DMS 273 (cell line): ENCODE measurements at regions not wholly inside any gene's neighbourhood (a gene's known extent, or its start where the extent isn't known, plus 50 kb on each side); places are given as distances from the start of the nearest gene placed in this dataset.

Experiments
- DNase-seq: peaks from one replicate; lab custom pipeline; 2025; ENCODE audit not compliant: unreplicated experiment; lab: John Stamatoyannopoulos, UW

DNA sequence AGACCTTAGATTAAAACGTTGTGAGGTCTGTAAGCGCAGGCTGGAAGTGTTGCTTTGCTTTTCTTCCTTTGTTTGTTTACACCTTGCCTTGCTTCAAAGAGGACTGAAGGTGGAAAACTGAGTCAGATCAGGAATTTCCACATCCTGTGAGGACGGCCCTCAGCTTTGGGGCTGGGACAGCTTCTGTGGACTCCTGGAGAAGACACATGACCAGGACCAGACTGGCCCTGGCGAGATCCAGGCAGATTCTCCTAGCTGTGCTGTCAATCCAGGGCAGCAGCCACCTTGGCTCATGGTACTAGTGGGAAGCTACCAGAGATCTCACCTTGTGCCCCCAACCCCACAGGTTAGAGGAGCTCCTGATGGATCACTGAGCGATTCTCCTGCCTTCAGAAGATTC, 1461.9 kb downstream of the TBC1D22A start:
- DNase-seq, result no peak

DNA sequence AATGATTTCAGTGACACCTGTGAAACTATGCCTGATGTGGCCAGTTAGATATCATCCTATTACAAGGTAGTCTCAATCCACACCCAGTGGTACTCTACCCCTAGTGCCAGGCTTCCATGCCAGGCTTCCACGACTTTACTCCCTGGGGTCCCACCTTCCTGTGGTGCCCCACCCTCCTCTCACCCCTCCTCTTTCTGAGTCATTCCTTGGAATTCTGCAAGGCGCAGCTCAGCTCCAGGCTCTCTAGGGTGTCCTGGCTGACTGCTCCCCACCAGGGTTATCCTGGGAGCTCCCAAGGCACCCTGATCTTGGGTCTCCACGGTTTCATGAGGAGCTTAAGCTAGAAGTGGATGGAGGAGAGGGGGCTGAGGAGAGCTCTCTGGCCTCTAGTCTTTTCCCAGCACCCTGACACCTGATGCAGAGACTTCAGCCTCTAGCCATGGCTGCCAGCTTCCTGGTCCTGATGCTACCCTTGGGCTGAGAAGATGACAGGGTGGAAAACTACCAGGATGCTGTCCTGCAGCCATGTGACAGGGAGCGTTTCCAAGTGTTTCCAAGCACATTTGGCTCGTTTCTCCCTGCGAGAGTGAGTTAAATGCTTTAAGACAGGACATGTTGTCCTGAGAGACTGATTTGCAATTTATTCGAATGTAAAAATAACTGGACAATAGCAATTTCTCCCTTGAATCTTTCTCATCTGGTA, 1461.2 kb downstream of the TBC1D22A start:
- no peak for DNase-seq

DNA sequence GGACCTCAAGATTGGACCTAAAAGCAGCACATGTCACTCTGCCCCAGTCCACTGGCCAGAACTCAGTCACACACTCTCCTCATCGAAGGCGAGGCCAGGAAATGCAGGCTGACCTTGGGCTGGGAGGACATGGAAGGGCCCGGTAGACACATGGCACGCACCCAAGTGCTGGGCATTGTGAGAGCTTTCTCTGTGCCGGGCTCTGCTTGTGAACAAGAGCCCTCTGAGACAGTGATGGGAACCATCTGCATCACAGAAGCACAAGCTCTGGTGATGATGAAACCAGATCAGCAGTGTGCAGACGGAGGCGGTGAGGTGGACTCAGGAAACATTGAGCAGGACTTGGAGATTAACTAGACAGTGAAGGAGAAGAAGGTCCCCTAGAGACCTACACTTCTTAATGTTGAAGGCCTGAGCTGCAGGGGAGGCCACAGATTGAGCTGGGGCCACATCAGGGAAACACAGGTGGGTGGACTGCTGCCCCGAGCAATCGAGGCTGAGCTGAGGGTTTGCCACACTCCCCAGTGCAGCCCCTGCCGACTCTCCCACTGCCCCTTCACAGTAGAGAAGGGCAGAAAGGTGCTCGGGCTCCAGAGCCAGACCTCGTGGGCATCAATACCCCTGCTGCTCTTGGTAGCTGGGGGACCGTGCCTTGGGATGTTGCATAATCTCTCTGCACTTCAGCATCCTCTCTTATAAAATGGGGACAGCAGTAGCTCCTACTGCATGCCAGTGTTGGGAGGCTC, 1460.5 kb downstream of the TBC1D22A start:
- DNase-seq, result no peak

DNA sequence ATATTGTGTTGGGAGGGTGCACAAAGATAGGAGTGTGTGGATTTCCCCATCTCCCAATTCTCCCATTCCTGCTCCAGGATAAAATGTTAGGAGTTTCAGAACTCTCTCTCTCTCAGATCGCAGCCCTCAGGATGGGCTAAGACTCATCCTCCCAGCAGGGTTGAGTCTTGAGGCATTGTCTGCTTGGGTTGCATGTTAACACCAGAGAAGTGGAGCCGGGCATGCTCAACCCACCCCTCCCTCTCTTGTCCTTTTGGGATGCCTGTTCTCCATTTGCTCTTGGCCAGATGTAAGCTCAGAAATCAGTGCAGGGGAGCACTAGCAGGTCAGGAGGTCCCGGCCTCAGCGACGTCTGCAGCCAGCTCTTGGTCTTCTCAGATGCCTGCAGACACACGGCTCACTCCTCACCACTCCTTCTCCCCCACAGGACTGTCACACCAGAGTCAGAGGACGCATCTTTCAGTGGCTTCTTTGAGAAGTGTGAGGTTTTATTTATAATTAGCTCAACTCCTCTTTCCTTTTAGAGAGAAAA, 1456.5 kb downstream of the TBC1D22A start:
- DNase-seq, result no peak

DNA sequence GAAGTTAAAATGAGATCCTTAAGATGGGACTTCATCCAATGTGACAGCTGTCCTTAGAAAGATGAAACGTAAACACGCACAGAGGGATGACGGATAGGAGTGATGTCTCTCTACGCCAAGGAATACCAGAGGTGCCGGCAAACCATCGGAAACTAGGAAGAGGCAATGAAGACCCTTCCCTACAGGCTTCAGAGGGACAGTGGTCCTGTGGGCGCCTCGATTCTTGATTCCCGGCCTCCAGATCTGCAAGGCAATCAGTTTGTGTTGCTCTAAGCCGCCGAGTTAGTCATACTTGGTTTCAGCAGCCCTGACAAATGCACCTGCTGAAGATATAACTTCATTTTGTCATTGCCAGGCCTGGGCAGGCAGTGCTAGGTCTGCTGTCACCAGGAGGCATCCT, 1455.1 kb downstream of the TBC1D22A start:
- no peak for DNase-seq

DNA sequence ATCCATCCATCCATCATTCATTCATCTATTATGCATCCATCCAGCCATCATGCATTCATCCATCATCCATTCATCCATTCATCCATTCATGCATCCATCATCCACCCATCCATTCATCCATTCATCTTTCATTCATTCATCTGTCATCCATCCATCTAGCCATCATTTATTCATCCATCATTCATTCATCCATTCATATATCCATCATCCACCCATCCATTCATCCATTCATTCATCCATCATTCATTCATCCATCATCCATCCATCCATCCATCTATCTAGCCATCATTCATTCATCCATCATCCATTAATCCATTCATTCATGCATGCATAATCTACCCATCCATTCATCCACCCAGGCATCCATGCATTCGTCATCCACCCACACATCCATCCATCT, 1450.3 kb downstream of the TBC1D22A start:
- DNase-seq, result no peak

DNA sequence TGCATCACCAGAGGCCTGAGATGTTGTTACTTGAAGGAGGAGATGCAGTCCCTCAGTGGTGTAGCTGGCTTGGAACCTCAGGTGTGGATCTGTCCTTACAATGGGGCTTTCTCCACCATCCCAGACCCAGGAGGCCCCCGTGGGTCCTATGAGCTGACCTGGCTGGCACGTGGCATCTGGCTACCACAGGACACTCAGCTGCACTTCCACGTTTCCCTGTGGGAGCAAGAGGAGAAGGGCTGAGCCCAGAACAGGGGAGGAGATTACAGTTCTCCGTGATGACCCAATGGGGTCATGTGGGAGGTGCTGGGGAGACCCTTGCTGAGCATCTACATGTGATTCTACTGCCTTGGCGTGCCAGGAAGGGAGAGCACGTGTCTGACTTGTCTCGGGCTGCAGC, 1448.4 kb downstream of the TBC1D22A start:
- no peak for DNase-seq

DNA sequence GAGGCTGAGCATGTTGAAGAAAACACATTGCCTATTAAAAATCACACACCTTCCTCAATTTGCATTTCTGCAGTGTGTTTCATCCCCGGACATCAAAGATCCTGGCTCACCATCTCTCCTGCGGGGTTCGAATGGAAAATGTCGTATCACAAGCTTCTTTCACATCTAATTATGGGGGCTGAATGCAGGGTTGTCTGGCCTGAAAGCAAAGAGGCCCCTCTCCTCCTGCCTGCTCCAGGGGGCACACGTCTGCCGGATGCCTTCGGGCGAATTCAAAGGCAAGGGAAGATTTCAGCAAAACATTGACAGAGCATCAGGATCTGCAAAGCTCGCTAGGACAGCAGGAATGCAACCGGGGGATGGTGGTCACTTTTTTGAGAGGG, 1447.7 kb downstream of the TBC1D22A start:
- DNase-seq, result no peak

DNA sequence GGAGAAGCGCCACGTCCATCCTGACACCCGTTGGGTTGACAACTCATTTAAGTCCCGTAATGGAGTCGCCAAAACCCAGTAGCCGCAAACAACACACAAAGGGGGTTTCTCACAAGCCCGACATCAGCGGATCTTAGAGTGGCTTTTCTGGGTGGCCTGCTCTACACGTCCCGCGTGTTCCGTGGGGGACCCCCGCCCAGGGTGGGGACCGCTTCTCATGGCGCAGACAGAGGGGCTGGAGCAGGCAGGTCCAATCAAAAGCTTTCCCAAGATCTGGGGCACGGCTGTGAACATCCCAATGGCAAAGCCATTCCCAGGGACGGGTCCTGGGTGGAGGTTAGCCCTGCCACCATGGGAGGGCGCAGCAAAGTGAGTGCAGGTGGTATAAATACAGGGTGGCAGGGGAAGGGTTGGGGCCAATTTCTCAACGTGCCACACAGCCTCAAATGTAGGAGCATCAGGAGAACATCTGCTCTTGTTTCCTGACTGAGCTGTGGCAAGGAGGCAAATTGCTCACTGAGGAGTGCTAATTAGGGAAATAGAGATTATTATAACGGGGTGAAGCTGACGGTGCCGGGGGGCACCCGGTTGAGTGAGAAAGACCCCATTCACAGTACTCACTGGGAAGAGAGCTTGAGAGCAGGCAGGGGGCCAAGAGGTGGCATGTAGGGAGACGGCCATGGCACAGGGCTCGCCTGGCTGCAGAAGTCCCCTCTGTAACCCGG, 1447.2 kb downstream of the TBC1D22A start:
- DNase-seq, result no peak

DNA sequence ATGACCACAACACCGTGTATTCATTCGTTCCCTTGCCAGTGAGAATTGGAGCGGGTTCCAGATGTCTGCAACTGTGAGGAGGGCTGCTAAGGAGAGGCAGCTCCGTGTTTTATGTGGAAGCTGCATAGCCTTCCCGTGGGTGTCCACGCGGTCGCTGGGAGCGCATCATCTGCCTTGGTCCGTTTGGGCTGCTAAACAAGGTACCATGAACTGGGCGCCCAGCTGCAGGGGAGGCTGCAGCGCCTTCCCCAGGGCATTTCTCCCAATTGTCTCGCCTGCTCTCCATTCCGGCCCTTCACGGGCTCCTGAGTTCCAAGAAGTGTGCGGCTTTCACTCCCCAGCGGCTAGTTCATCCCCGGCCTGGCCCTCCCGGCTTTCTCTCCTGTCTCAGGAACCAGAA, 1446.4 kb downstream of the TBC1D22A start:
- no peak for DNase-seq

DNA sequence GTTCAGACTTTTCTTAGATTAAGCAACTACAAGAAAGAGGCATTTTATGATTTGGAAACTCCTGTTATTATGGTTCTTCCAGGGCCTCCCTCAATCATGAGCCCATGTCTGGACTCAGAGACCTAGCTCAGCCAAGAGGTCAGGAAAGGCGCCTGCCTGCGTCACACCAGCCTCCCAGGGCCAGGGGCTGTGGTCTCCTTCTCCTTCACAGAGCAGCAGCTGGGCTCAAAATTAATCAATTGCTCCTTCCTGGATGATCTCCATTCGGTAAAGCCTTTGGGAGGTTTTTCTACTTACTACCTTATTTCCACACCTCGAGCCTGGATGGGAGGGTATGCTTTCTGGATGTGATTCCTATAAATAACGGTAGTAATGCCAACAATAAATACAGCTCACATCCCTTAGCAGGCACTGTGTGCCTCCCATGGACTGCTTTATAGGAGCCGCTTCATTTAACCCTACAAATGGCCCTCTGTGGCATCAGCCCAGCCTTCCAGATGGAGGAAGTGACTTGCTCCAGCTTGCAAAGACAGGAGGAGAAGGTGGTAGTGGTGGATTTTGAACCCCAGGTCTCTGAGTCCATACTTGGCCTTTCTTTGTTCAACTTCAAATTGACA, 1445.6 kb downstream of the TBC1D22A start:
- no peak for DNase-seq

DNA sequence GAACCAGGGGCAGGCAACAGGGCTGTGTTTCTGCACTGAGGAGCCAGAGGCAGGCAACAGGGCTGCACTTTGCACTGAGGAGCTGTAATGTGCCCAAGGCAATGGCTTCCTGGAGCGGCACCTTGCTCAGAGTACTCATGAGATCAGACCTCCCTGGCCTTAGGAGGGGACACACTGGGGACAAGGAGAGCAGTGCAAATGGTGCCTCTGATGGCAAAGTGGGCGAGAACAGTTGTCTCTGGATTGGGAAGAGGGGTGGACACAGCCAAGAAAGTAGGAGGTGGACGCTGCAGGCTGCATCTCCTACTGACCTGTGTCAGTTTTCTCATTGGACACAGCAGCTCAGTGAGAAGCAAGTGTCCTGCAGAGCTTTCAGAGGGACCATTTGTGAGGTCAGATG, 1443.3 kb downstream of the TBC1D22A start:
- no peak for DNase-seq

DNA sequence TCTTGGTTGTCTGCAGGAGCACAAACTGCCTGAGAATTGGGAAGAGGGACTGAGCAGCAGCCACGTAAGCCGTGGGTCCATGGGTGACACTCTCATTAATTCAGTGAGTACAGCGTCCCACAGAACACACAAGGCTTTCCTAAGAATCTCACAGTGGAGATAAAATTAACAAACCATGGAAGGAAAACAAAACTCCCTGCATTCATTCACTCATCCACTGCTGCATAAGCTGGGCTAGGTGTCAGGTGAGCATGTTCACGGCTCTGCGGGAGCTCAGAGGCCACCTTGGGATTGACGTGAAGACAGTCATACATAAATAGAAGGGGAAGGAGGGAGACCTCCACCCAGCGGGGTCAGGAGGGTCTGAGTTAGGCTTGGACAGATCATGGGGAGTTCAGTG, 1442.7 kb downstream of the TBC1D22A start:
- no peak for DNase-seq

DNA sequence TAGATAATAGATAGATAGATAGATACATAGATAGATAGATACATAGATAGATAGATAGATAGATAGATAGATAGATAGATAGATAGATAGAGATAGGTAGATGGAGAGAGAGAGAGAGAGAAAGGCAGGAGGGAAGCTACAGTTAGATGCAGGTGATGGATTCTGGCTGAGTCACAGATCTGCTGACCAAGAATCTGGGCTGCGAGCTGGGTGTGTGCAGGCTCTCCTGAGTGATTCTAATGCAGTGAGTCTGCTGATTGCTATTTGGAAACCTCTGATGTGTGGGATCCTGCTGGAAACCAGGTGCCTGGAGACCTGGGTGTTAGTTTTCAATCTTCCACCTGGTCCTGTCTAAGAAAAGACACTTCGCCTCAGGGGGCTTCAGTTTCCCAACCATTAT, 1441.8 kb downstream of the TBC1D22A start:
- no peak for DNase-seq

DNA sequence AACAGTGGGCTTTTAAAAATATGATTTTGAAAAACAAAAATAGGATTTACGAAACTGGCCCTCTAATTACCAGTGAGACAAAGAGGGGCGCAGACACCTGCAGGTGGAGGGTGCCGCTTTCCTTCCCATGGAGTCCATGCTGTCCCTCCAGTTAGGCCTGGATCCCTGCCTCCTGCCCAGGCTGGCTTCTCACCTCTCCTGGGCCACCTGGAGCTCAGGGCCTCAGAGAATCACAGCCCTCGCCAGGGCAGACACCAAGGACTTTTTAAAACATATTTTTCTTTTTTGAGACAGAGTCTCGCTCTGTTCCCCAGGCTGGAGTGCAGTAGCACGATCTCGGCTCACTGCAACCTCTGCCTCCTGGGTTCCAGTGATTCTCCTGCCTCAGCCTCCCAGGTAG, 1437.2 kb downstream of the TBC1D22A start:
- DNase-seq, result no peak

DNA sequence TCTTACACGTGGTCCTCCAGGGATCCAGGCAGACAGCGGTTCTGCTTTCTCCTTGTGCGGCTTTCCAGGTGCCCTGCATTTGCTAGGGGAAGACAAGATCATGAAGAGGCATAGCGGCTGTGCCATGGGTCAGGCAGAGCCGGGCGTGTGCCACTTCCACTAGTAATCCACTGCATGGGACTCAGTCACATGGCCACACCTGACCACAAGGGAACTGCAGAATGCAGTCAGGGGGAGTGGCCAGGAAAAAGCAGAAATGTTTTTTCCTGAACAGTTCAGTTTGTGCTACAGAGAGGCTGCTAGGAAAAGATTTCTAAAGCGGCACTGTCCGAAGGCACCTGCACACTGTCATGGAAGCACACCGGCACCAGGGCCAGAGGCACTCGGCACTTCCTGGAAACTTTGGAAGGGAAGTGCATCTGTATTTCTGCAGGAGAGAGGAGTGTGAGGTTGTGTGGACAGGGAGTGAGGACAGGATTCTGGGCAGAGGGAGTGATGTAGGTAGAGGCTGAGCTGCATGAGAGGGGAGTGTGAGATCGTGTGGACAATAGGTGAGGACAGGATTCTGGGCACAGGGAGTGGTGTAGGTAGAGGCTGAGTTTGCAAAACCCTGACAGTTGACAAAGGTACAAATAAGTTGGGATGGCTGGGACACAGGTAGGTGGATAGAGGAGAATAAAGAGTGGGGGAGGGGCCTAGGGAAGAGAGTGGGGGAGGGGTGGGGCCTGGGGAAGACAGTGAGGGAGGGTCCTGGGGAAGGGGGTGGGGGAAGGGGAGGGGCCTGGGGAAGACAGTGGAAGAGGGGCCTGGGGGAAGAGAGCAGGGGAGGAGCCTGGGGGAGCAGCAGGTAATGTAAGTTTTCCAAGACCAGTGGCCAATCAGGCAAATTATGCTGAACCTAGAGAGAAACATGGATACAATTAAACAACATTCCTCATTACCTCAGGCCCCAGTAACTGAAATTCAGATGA, 1436.3 kb downstream of the TBC1D22A start:
- no peak for DNase-seq

DNA sequence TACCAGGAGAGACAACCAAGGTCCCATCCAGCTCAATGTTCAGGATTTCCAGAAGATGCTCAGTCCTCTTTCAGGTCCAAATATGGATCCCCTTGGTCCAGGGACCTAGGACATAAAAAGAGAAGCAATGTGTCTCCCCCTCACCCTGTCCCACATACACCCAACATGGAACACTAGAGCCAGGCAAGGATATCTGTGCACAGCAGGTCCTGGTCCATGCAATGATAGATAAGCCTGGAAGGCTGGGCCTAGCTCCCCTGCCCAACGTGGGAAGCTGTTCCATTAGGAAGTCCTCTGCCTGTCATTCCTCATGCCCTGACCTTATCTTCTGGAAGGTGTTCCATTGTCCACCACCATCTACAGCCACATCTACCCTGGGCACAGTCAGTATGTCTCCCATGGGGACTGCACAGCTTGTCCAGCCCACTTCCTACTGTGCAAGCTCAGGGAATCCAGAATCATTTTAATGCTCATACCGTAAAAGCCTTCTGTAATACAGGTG, 1434.8 kb downstream of the TBC1D22A start:
- DNase-seq, result no peak

DNA sequence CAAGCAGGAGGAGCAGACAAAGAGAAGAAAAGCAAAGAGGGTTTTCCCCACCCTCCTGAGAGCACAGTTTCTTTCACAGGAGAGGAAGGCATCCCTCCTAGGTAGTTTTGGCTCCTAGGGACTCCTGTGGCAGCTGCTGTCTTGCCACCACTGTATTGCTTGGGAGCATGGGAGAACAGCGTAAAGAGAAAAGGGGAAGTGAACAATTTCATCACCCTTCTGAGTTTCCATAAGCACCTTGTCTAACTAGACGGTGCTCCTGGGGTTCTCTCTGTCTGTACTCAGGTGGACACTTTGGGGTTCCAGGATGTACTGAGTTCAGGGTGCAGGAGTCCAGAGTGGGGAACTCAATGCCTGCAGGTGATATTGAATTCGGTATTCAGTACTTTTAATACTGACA, 1430.5 kb downstream of the TBC1D22A start:
- no peak for DNase-seq

DNA sequence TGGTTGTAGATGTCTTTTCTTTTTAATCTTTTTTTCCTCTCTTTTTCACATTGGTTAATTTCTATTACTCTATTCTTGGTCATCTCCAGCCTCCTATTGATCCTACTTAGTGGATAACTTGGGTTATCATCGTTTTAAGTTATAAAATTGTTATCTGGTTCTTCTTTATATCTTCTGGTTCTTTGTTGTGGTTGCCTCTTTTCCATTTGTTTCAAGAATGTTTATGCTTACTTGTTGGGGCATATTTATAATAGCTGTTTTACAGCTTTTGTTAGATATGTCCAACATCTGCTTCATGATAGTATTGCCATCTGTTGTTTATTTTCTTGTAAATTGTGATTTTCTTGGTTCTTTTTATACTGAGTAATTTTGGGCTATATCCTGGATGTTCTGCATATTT, 1429.6 kb downstream of the TBC1D22A start:
- no peak for DNase-seq

DNA sequence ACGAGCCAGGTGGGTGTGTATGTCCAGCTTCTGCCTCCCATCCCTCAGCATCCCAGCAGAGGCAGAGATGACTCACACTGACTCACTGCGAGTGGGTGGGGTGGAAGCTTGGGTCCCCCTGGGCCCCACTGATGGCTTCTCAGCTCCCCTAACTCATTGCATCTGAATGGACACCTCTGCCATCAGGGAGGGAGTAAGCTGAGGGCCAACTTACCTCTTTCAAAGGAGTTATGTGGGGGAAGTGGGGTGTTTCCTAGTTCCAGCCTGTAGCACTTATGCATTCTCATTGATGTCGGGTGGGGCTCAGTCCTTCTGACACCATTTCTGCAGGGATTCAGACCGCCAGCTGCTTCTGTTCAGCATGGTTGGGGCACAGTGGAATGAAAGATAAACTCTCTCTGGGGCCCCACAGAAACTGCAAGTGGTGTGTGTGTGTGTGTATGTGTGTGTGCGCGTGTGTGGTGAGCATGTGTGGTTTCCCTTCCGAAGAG, 1425.8 kb downstream of the TBC1D22A start:
- no peak for DNase-seq
